HCT116 (cell line): ENCODE measurements at regions not wholly inside any gene's neighbourhood (a gene's known extent, or its start where the extent isn't known, plus 50 kb on each side); places are given as distances from the start of the nearest gene placed in this dataset.
"Not testable (repeated sequence)": the region's sequence is repeated elsewhere in the genome, so short reads cannot be mapped to it uniquely, and the experiment has no call there.

Experiments
- ATAC-seq: fragments of 200-7000 bp; cut with Tn5 transposase; 2 replicates; pipeline ENCODE4 v1.9.1; 2020; ENCODE audit warnings: mild to moderate bottlenecking, moderate library complexity
- BruUV-seq: library from RNA; stranded (reverse); fragments of 400-500 nt; replicated peaks from 2 replicates; lab custom pipeline; 2021; lab: Mats Ljungman, UMichigan
- CTCF ChIA-PET: fragments of 300-600 bp; sonication (Branson Sonifier 250); formaldehyde crosslinking; loops from one replicate; lab custom pipeline; 2021; ENCODE audit warnings: antibody characterized with exemption; lab: Charles Lee
- POLR2A ChIA-PET: fragments of 300-600, 350-600 bp; sonication (Branson Sonifier 250); formaldehyde crosslinking; loops from one replicate; lab custom pipeline; 2021; ENCODE audit warnings: antibody characterized with exemption; lab: Charles Lee
- RAD21 ChIA-PET, 2 experiments: fragments of 300-600 bp; sonication (Branson Sonifier 250); formaldehyde crosslinking; loops; one replicate each; lab custom pipeline; 2023; ENCODE audit warnings: low total read pairs in 2 of 2; ENCODE audit not compliant: uncharacterized antibody in 2 of 2, unreplicated experiment in 2 of 2, low non-redundant PET in 1 of 2; lab: Charles Lee
- DNase-seq: peaks from one replicate; pipeline ENCODE4 v3.0.0-alpha.2; 2010; ENCODE audit warnings: low read depth, low spot score
- H2AFZ ChIP-seq: fragments of 200-600 bp; shearing (Covaris generic), sonication (generic); 2 replicates; pipeline ENCODE4 v1.6.1; 2017; ENCODE audit warnings: low read depth, mixed run types, mixed read lengths, antibody characterized with exemption, low read length; ENCODE audit not compliant: poor library complexity, severe bottlenecking
- H3K27ac ChIP-seq: 2 replicates; pipeline ENCODE4 v1.5.1; 2012; ENCODE audit warnings: low read depth, low read length
- H3K27me3 ChIP-seq: fragments of 200-600 bp; sonication (generic); 2 replicates; pipeline ENCODE4 v1.6.1; 2016; ENCODE audit warnings: mixed run types, low read length, mixed read lengths; ENCODE audit not compliant: insufficient read depth
- H3K36me3 ChIP-seq, 2 experiments: fragments of 200-500 bp in 1 of 2; fragments of 200-600 bp in 1 of 2; sonication (Bioruptor generic) in 1 of 2; sonication (generic) in 1 of 2; 2 replicates each; pipeline versions ENCODE4 v1.5.1 to v1.6.1; 2014 to 2016; ENCODE audit warnings: low read length in 2 of 2, inconsistent platforms in 1 of 2, mixed read lengths in 1 of 2, mixed run types in 1 of 2; ENCODE audit not compliant: insufficient read depth in 2 of 2, control insufficient read depth in 1 of 2
- H3K4me1 ChIP-seq, 2 experiments: fragments of 200-600 bp in 1 of 2; sonication (generic) in 1 of 2; 2 replicates each; pipeline versions ENCODE4 v1.5.1 to v1.6.1; 2012 to 2017; ENCODE audit warnings: low read length in 2 of 2, inconsistent platforms in 1 of 2, mild to moderate bottlenecking in 1 of 2, mixed read lengths in 1 of 2, mixed run types in 1 of 2, moderate library complexity in 1 of 2; ENCODE audit not compliant: insufficient read depth in 2 of 2, control insufficient read depth in 1 of 2
- H3K4me2 ChIP-seq: fragments of 200-600 bp; sonication (generic); 2 replicates; pipeline ENCODE4 v1.6.1; 2017; ENCODE audit warnings: mixed run types, low read length, mixed read lengths
- H3K4me3 ChIP-seq, 2 experiments: fragments of 200-600 bp in 1 of 2; sonication (generic) in 1 of 2; replicated peaks in 1 of 2; 2 replicates each; pipeline ENCODE4 v1.5.1; 2011 to 2016; ENCODE audit warnings: low read length in 2 of 2, control low read depth in 1 of 2, low read depth in 1 of 2, mild to moderate bottlenecking in 1 of 2, mixed read lengths in 1 of 2, mixed run types in 1 of 2
- H3K79me2 ChIP-seq: fragments of 200-600 bp; sonication (generic); 2 replicates; pipeline ENCODE4 v1.6.1; 2017; ENCODE audit warnings: mild to moderate bottlenecking, mixed run types, low read length, moderate library complexity, mixed read lengths; ENCODE audit not compliant: insufficient read depth
- H3K9ac ChIP-seq: fragments of 200-600 bp; sonication (generic); 2 replicates; pipeline ENCODE4 v1.6.1; 2016; ENCODE audit warnings: low read length, mixed read lengths
- H3K9me2 ChIP-seq: fragments of 200-600 bp; sonication (generic), shearing (Covaris generic); 2 replicates; pipeline ENCODE4 v1.6.1; 2017; ENCODE audit warnings: mixed run types, mild to moderate bottlenecking, moderate library complexity; ENCODE audit not compliant: insufficient read depth
- H3K9me3 ChIP-seq, 2 experiments: fragments of 200-500 bp in 1 of 2; fragments of 200-600 bp in 1 of 2; sonication (Bioruptor generic) in 1 of 2; sonication (generic) in 1 of 2; 2 replicates each; pipeline ENCODE4 v1.6.1; 2014 to 2017; ENCODE audit warnings: low read length in 2 of 2, mixed read lengths in 2 of 2, inconsistent platforms in 1 of 2, low read depth in 1 of 2, mild to moderate bottlenecking in 1 of 2, mixed run types in 1 of 2, moderate library complexity in 1 of 2; ENCODE audit not compliant: control insufficient read depth in 1 of 2, insufficient read depth in 1 of 2
- H4K20me1 ChIP-seq: fragments of 200-600 bp; sonication (generic), shearing (Covaris generic); 2 replicates; pipeline ENCODE4 v1.6.1; 2017; ENCODE audit warnings: mixed run types, mild to moderate bottlenecking, moderate library complexity; ENCODE audit not compliant: insufficient read depth
- CBX3 ChIP-seq: IDR thresholded peaks from 2 replicates; pipeline ENCODE4 v1.6.1; 2012; ENCODE audit warnings: low read depth
- EZH2 ChIP-seq: fragments of 200-600 bp; sonication (generic); IDR thresholded peaks from 2 replicates; pipeline ENCODE4 v1.6.1; 2017; ENCODE audit warnings: antibody characterized with exemption, mixed run types
- EZH2phosphoT487 ChIP-seq: fragments of 200-600 bp; IDR thresholded peaks from 2 replicates; pipeline ENCODE4 v1.6.1; 2018; ENCODE audit warnings: antibody characterized with exemption, borderline replicate concordance
- FOSL1 ChIP-seq: IDR thresholded peaks from 2 replicates; pipeline ENCODE4 v1.6.1; 2012; ENCODE audit warnings: low read depth
- RAD21 ChIP-seq: IDR thresholded peaks from 2 replicates; pipeline ENCODE4 v1.6.1; 2012; ENCODE audit warnings: low read depth, mild to moderate bottlenecking
- SIN3A ChIP-seq: IDR thresholded peaks from 2 replicates; pipeline ENCODE4 v1.6.1; 2012; ENCODE audit warnings: low read depth
- SRF ChIP-seq: IDR thresholded peaks from 2 replicates; pipeline ENCODE4 v1.6.1; 2012; ENCODE audit warnings: low read depth
- TCF7L2 ChIP-seq: IDR thresholded peaks from 2 replicates; pipeline ENCODE4 v1.7.0; 2011; ENCODE audit warnings: borderline replicate concordance, inconsistent platforms; ENCODE audit not compliant: insufficient read depth, insufficient read length; ENCODE audit errors: extremely low read depth
- ZNF274 ChIP-seq: fragments of 200-500 bp; sonication (Bioruptor generic); IDR thresholded peaks from 2 replicates; pipeline ENCODE4 v1.6.1; 2014; ENCODE audit warnings: mild to moderate bottlenecking, low read depth, low read length, inconsistent platforms
- intact Hi-C: fragments of 100-400 bp; cut with micrococcal nuclease; formaldehyde crosslinking; loops from 2 replicates; pipeline ENCODE4 v1.10.0; 2022
- TF ChIP-seq, protein P1 (sequence below): IDR thresholded peaks from 2 replicates; pipeline ENCODE4 v1.6.1; 2012
- TF ChIP-seq, protein P2 (sequence below): IDR thresholded peaks from 2 replicates; pipeline ENCODE4 v1.6.1; 2011; ENCODE audit warnings: mild to moderate bottlenecking, low read length, moderate library complexity; ENCODE audit not compliant: insufficient replicate concordance; ENCODE audit errors: extremely low read depth
- TF ChIP-seq, protein P3 (sequence below): IDR thresholded peaks from 2 replicates; pipeline ENCODE4 v1.6.1; 2012
- TF ChIP-seq, protein P4 (sequence below): IDR thresholded peaks from 2 replicates; pipeline ENCODE4 v1.6.1; 2012; ENCODE audit warnings: low read depth

DNA sequence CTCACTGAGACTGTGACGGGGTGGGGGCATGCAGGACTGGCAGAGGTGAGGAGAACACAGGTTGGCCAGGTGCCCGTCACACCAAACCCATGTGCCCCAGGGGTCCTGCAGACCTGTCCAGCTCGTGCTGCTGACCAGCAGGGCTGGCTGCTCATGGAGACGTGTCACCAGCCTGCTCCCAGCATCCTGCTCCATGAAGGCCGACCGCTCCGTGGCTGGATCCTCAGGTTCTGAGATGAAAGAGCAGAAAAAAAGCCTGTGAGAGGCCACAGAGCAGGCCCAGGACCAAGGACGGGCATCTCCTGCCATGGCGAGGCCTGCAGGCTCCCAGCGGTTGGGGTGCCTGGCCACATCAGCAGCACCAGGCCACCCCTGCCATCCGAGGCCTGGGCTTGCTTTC is 71.7 kb upstream of the DRD5 start (continued):
- TF ChIP-seq EZH2, result no peak

DNA sequence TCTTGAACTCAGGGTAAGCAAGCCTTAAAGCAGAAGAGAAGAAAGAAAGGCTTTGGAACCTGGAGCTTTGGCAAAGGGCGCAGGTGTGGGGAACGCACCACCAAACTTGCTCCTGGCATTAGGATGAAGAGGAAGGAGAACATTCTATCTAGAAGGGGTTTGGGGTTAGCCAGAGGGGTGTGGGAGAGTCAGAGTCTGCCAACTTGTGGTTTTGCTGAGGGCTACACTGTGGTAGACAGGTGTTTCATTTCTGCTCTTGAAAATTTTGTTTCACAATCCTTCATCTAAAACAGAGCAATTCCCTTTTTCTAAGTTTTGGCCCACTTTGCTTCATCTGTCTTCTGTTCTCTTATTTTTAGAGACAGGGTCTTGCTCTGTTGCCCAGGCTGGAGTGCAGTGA is 66.2 kb upstream of the DRD5 start:
- POLR2A ChIA-PET, DNase-seq, H3K4me3 ChIP-seq, H3K4me2 ChIP-seq, H3K36me3 ChIP-seq, ATAC-seq, intact Hi-C loops, H3K9ac ChIP-seq, H3K79me2 ChIP-seq, H3K9me2 ChIP-seq, BruUV-seq, RAD21 ChIA-PET, H3K27me3 ChIP-seq, H2AFZ ChIP-seq, CTCF ChIA-PET, H3K27ac ChIP-seq, H3K9me3 ChIP-seq, H3K4me1 ChIP-seq, H4K20me1 ChIP-seq: not testable (repeated sequence)

DNA sequence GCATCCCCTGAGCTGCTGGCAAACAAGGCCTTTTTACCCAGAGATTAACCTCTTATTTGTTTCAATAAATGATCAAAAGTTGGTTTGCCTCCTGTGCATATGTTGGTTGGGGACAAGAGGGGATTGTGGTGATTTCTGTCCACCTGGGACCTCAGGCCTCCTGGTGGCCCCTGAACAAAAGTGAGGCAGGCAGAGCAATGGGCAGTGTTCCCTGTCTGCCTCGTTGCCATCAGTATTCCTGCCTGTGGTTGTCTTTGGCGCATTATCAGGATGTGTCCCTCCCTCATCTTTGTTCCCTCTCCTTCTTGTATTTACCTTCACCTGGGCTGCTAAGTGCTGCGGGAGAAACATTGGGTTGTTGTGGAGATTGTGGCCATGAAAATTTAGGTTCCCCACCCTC is 65.3 kb upstream of the DRD5 start:
- POLR2A ChIA-PET, result no interaction called here
- TF ChIP-seq FOSL1, result no peak
- TF ChIP-seq, protein P1, sequence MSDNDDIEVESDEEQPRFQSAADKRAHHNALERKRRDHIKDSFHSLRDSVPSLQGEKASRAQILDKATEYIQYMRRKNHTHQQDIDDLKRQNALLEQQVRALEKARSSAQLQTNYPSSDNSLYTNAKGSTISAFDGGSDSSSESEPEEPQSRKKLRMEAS, result no peak
- TF ChIP-seq RAD21, result no peak
- TF ChIP-seq TCF7L2, result no peak
- TF ChIP-seq SRF, result no peak
- TF ChIP-seq, protein P2, sequence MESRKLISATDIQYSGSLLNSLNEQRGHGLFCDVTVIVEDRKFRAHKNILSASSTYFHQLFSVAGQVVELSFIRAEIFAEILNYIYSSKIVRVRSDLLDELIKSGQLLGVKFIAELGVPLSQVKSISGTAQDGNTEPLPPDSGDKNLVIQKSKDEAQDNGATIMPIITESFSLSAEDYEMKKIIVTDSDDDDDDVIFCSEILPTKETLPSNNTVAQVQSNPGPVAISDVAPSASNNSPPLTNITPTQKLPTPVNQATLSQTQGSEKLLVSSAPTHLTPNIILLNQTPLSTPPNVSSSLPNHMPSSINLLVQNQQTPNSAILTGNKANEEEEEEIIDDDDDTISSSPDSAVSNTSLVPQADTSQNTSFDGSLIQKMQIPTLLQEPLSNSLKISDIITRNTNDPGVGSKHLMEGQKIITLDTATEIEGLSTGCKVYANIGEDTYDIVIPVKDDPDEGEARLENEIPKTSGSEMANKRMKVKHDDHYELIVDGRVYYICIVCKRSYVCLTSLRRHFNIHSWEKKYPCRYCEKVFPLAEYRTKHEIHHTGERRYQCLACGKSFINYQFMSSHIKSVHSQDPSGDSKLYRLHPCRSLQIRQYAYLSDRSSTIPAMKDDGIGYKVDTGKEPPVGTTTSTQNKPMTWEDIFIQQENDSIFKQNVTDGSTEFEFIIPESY, result no peak
- TF ChIP-seq, protein P3, sequence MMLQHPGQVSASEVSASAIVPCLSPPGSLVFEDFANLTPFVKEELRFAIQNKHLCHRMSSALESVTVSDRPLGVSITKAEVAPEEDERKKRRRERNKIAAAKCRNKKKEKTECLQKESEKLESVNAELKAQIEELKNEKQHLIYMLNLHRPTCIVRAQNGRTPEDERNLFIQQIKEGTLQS, result no peak
- no peak for TF ChIP-seq EZH2phosphoT487
- TF ChIP-seq CBX3, result no peak
- no peak for TF ChIP-seq ZNF274
- no peak for TF ChIP-seq SIN3A
- TF ChIP-seq, protein P4, sequence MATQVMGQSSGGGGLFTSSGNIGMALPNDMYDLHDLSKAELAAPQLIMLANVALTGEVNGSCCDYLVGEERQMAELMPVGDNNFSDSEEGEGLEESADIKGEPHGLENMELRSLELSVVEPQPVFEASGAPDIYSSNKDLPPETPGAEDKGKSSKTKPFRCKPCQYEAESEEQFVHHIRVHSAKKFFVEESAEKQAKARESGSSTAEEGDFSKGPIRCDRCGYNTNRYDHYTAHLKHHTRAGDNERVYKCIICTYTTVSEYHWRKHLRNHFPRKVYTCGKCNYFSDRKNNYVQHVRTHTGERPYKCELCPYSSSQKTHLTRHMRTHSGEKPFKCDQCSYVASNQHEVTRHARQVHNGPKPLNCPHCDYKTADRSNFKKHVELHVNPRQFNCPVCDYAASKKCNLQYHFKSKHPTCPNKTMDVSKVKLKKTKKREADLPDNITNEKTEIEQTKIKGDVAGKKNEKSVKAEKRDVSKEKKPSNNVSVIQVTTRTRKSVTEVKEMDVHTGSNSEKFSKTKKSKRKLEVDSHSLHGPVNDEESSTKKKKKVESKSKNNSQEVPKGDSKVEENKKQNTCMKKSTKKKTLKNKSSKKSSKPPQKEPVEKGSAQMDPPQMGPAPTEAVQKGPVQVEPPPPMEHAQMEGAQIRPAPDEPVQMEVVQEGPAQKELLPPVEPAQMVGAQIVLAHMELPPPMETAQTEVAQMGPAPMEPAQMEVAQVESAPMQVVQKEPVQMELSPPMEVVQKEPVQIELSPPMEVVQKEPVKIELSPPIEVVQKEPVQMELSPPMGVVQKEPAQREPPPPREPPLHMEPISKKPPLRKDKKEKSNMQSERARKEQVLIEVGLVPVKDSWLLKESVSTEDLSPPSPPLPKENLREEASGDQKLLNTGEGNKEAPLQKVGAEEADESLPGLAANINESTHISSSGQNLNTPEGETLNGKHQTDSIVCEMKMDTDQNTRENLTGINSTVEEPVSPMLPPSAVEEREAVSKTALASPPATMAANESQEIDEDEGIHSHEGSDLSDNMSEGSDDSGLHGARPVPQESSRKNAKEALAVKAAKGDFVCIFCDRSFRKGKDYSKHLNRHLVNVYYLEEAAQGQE, result no peak

More for the DNA sequence above, 65.3 kb upstream of the DRD5 start:
- H3K4me1 ChIP-seq, result no peaks in the 10 kb centered on the region
- H3K9me2 ChIP-seq, result no peaks in the 10 kb centered on the region
- intact Hi-C loops, result no loop called here
- H4K20me1 ChIP-seq, result no peaks in the 10 kb centered on the region
- H2AFZ ChIP-seq, result no peak overlapping the region
- ChIA-PET CTCF (no interaction called here), RAD21 (no interaction called here)
- no peak overlapping the region for H3K9ac ChIP-seq
- no peaks in the 10 kb centered on the region for H3K79me2 ChIP-seq
- H3K4me2 ChIP-seq, result no peak overlapping the region
- H3K9me3 ChIP-seq, result no peaks in the 10 kb centered on the region
- H3K27ac ChIP-seq, result no peak overlapping the region
- H3K27me3 ChIP-seq, result 0 out of 2 replicates have a peak, but pooled peaks cover 5% of the 10 kb centered on the region
- no peak for ATAC-seq
- H3K36me3 ChIP-seq, result no peaks in the 10 kb centered on the region
- BruUV-seq, result no TSS peak
- H3K4me3 ChIP-seq, result no peak overlapping the region
- DNase-seq, result no peak
